Heart left ventricle (tissue), 16 donors: ENCODE measurements at regions not wholly inside any gene's neighbourhood (a gene's known extent, or its start where the extent isn't known, plus 50 kb on each side); places are given as distances from the start of the nearest gene placed in this dataset.

Experiments
- ATAC-seq, 4 donors: fragments of 200-7000 bp; cut with Tn5 transposase; one replicate each; pipeline ENCODE4 v1.9.1; 2020 to 2022; ENCODE audit warnings: moderate library complexity in 4 of 4, mild to moderate bottlenecking in 3 of 4, moderate number of reproducible peaks in 1 of 4
- DNase-seq, 5 donors: peaks; one replicate each; pipeline ENCODE4 v3.0.0-alpha.2; 2020
- H3K27ac ChIP-seq, 12 donors: fragments of 200-600 bp; sonication (generic) in 4 of 12; one replicate each; pipeline versions ENCODE4 v1.5.0 to v1.8.0; 2016 to 2022; ENCODE audit warnings: mild to moderate bottlenecking in 2 of 12
- H3K27me3 ChIP-seq, 9 donors: fragments of 200-600 bp; sonication (generic) in 2 of 9; one replicate each; pipeline versions ENCODE4 v1.5.1 to v1.8.0; 2016 to 2022; ENCODE audit warnings: mild to moderate bottlenecking in 3 of 9
- H3K36me3 ChIP-seq, 9 donors: fragments of 200-600 bp; sonication (generic) in 2 of 9; one replicate each; pipeline versions ENCODE4 v1.5.0 to v1.8.0; 2018 to 2022; ENCODE audit warnings: mild to moderate bottlenecking in 2 of 9
- H3K4me1 ChIP-seq, 12 donors: fragments of 200-600 bp; sonication (generic) in 4 of 12; one replicate each; pipeline versions ENCODE4 v1.5.0 to v1.8.0; 2016 to 2022; ENCODE audit warnings: mild to moderate bottlenecking in 3 of 12
- H3K4me3 ChIP-seq, 12 donors: fragments of 200-600 bp; sonication (generic) in 4 of 12; one replicate each; pipeline versions ENCODE4 v1.5.0 to v1.8.0; 2017 to 2022; ENCODE audit warnings: mild to moderate bottlenecking in 9 of 12, moderate library complexity in 4 of 12
- H3K9me3 ChIP-seq, 12 donors: fragments of 200-600 bp; sonication (generic) in 4 of 12; one replicate each; pipeline versions ENCODE4 v1.5.0 to v1.8.0; 2016 to 2022; ENCODE audit warnings: mild to moderate bottlenecking in 1 of 12
- POLR2A ChIP-seq, 2 donors: fragments of 450-650 bp; IDR thresholded peaks; one replicate each; pipeline ENCODE4 v1.6.1; 2017; ENCODE audit warnings: antibody characterized with exemption in 2 of 2, mild to moderate bottlenecking in 2 of 2, moderate library complexity in 2 of 2
- WGBS, 4 donors: extraction: QIAGEN DNeasy Blood & Tissue Kit in 2 of 4; methylation state at CpG; one replicate each; pipeline versions ENCODE4 v1.1.5 to v1.1.7; 2013 to 2018; 5-methylcytosine and 5-hydroxymethylcytosine counted together
- intact Hi-C, 10 donors: fragments of 100-400 bp; cut with DNase I; formaldehyde crosslinking; loops; one replicate each; pipeline versions ENCODE4 v1.11.1 to v1.14.2; 2022
- TF ChIP-seq, protein P1 (sequence below), 12 donors: fragments of 200-600 bp; sonication (generic) in 4 of 12; IDR thresholded peaks; one replicate each; pipeline versions ENCODE4 v1.5.0 to v1.8.0; 2018 to 2022; ENCODE audit warnings: antibody characterized with exemption in 12 of 12, mild to moderate bottlenecking in 5 of 12
- donor health status: ischemic (EF 13 %, LVEDD 7.1; RV severe dilation, severe dysfunction).
- donor health status: healthy with polysubstance abuse.
- donor health status: DM: no; HTN: yes; CAD: no.
- donor health status: DM: no; HTN: no; CAD: no.
- donor health status: ischemic (EF 25% LVEDD 6.9; RV normal size, moderate dysfunction).
- donor health status: ischemic (EF 25% LVEDD 5.7; RV mildly dilated, moderate dysfunction).
- donor health status: healthy.
- donor health status: DM: yes; HTN: yes; CAD: no.
- donor health status: ischemic (EF 35%, LVEDD 5.7; RV mildly dilated, moderate dysfunction).
- donor health status: nonischemic (EF 11% LVEDD 7.7; RV severe dilation, severe dysfunction).
- donor health status: DM: yes; HTN: yes; CAD: no.
- donor health status: PGD.
- donor health status: ischemic (EF 29% LVEDD 5.4; RV normal size, mild dysfunction).
- donor health status: nonischemic (EF 23%, LVEDD 6.1; RV moderate dilation, normal function).

DNA sequence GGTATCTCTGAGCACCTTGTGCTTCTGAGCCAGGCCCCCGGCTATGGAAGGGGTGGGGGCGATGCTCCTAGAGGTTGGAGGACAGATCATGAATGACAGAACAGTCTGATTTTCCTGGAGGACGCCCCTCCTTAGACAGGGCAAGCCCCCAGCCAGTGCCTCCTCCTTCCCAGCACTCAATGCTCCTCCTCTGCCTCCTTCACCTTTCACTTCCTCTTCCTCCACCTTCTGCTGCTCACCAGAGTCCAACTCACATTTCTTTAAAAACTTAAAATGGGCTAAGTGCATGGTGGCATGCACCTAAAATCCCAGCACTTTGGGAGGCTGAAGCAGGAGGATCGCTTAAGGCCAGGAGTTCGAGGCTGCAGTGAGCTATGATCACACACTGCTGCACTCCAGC lies 71.1 kb upstream of the CUX1 start:
- TF ChIP-seq, protein P1, sequence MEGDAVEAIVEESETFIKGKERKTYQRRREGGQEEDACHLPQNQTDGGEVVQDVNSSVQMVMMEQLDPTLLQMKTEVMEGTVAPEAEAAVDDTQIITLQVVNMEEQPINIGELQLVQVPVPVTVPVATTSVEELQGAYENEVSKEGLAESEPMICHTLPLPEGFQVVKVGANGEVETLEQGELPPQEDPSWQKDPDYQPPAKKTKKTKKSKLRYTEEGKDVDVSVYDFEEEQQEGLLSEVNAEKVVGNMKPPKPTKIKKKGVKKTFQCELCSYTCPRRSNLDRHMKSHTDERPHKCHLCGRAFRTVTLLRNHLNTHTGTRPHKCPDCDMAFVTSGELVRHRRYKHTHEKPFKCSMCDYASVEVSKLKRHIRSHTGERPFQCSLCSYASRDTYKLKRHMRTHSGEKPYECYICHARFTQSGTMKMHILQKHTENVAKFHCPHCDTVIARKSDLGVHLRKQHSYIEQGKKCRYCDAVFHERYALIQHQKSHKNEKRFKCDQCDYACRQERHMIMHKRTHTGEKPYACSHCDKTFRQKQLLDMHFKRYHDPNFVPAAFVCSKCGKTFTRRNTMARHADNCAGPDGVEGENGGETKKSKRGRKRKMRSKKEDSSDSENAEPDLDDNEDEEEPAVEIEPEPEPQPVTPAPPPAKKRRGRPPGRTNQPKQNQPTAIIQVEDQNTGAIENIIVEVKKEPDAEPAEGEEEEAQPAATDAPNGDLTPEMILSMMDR (IDR thresholded peaks at IDR 0.05), result no peak
- no peak for TF ChIP-seq POLR2A (IDR thresholded peaks at IDR 0.05)

DNA sequence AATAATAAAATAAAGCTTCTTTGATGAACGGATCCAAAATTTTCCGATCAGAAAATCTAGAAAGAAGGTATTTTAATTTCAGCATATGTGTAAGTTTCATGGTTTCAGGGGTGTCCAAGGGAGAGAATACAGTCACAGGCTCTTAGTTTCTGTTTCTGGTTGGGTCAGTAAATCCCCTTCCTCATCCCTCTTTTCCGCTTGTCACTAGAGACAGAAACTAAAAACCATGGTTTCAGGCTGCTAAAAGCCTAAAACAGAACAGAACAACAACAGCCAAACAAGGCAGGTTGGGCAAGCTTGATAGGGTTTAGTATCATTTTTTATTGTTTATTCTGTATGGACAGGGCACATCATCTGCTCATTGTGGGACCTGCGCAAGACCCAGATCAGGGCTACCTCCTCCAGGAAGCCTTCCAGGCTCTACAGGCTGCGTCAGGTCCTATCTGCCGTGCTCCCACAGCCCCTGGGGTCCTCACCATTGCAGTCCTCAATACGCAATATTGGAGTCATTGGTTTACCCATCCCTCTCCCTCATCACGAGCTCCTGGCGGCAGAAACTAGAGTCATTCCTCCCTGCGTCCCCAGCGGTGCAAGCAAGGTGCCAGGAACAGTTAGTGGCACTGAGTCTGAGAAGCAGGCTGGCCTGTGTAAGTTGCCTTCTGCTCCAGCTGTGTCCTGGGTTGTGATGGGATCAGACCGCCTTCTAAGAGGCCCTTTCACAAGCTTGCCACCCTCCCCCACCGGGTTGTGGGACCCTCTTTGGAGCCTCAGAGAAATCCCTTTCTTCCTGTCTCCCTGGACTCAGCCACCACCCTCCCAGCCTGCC lies 70.2 kb upstream of the CUX1 start:
- WGBS, 4 donors, result 72 to 83% (median 80%) methylated on average over 11 to 13 of the region's 13 CpGs
- ATAC-seq, result no peak

More for the DNA sequence above, 71.1 kb upstream of the CUX1 start:
- Histone ChIP-seq H3K27ac (no peak overlapping the region), H3K9me3 (no peaks in the 10 kb centered on the region), H3K27me3 (peaks cover 0 to 20% (median 4%) of the 10 kb centered on the region in 9 donors), H3K36me3 (no peaks in the 10 kb centered on the region), H3K4me1 (peaks cover 0 to 27% (median 3%) of the 10 kb centered on the region in 12 donors), H3K4me3 (no peak overlapping the region)
- 74 to 93% (median 86%) methylated on average over 5 of the region's 5 CpGs for WGBS, 4 donors
- ATAC-seq, result no peak
- intact Hi-C loops, result loop anchor here in 1 of 10 donors (5.0 kb wide), 1 partner anchor 66 kb away; no protein-coding TSS in a partner anchor
- no peak for DNase-seq

DNA sequence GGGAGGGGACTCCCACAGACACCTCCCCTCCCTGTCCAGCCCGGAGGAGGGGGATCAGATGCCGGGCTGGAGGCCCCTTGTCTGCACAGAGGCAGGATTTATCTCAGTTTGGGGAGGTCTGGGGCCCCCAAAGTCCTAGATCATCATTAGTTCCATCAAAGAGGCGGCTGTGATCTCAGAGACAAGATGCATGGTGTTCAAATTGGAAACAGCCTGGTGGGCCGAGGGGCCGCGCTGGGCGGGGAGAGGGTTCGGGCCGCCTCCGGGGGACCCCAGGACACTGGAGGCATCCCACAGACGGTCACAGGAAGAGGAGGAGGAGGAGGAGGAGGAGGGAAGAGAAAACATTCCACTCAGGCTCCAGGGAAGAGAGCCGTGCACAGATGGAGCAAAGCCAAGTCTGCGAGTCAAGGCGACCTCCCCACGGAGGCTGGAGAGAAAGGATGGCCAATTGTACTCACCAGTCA lies 69.5 kb upstream of the CUX1 start:
- peaks cover 0 to 18% (median 3%) of the 10 kb centered on the region in 12 donors for H3K4me1 ChIP-seq
- no peaks in the 10 kb centered on the region for H3K9me3 ChIP-seq
- H3K27me3 ChIP-seq, result peaks cover 0 to 14% (median 2%) of the 10 kb centered on the region in 9 donors
- H3K36me3 ChIP-seq, result no peaks in the 10 kb centered on the region
- H3K4me3 ChIP-seq, result no peak overlapping the region
- intact Hi-C loops, result loop anchor here in 1 of 10 donors (5.0 kb wide), 1 partner anchor 64 kb away; no protein-coding TSS in a partner anchor
- WGBS, 4 donors, result 28 to 44% (median 37%) methylated on average over 15 of the region's 15 CpGs
- ATAC-seq, result no peak
- no peak for DNase-seq
- H3K27ac ChIP-seq, result no peak overlapping the region
- TF ChIP-seq POLR2A (IDR thresholded peaks at IDR 0.05), result no peak
- TF ChIP-seq, protein P1 (IDR thresholded peaks at IDR 0.05), result no peak

More for the DNA sequence above, 70.2 kb upstream of the CUX1 start:
- TF ChIP-seq, protein P1 (IDR thresholded peaks at IDR 0.05), result no peak
- TF ChIP-seq POLR2A (IDR thresholded peaks at IDR 0.05), result no peak
- Histone ChIP-seq H3K27me3 (peaks cover 0 to 20% (median 4%) of the 10 kb centered on the region in 9 donors), H3K36me3 (no peaks in the 10 kb centered on the region), H3K9me3 (no peaks in the 10 kb centered on the region), H3K4me3 (no peak overlapping the region), H3K27ac (no peak overlapping the region), H3K4me1 (peaks cover 0 to 25% (median 3%) of the 10 kb centered on the region in 12 donors)
- DNase-seq, result no peak
- intact Hi-C loops, result loop anchor here in 1 of 10 donors (5.0 kb wide), 1 partner anchor 65 kb away; no protein-coding TSS in a partner anchor

DNA sequence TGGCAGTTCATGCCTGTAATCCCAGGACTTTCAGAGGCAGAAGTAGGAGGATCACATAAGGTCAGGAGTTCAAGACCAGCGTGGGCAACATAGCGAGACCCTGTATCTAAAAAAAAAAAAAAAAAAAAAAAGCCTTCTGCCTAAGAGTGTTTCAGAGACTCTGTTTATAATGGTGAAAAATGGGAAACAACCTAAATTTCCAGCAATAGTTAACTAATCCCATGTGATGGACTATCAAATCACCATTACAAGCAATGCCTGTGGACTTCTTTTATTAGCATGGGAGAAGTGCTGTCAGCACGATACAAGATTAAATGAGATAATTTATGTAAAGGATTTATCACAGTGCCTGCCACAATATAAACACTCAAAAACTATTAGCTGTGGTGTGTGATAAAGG lies 67.5 kb upstream of the CUX1 start:
- H3K4me1 ChIP-seq, result peaks cover 0 to 13% (median 0%) of the 10 kb centered on the region in 12 donors
- ATAC-seq (no peak), DNase-seq (no peak)
- intact Hi-C loops, result loop anchor here in 1 of 10 donors (5.0 kb wide), 1 partner anchor 62 kb away; no protein-coding TSS in a partner anchor
- WGBS, 4 donors, result 83 to 93% (median 88%) methylated on average over 3 of the region's 3 CpGs
- H3K27ac ChIP-seq, result no peak overlapping the region
- H3K27me3 ChIP-seq, result peaks cover 0 to 14% (median 2%) of the 10 kb centered on the region in 9 donors
- H3K36me3 ChIP-seq, result no peaks in the 10 kb centered on the region
- no peaks in the 10 kb centered on the region for H3K9me3 ChIP-seq
- H3K4me3 ChIP-seq, result no peak overlapping the region
- no peak for TF ChIP-seq POLR2A (IDR thresholded peaks at IDR 0.05)
- TF ChIP-seq, protein P1 (IDR thresholded peaks at IDR 0.05), result no peak
